Transverse colon (tissue), 4 donors: ENCODE measurements at regions not wholly inside any gene's neighbourhood (a gene's known extent, or its start where the extent isn't known, plus 50 kb on each side); places are given as distances from the start of the nearest gene placed in this dataset.

Experiments used
- CTCF ChIP-seq, 5 experiments: fragments of 200-600 bp in 3 of 5; fragments of 450-650 bp in 2 of 5; sonication (generic) in 3 of 5; IDR thresholded peaks; 1 replicate in 2 of 5; 2 replicates in 3 of 5; pipeline ENCODE4 v1.5.1; 2016 to 2017; ENCODE audit warnings: antibody characterized with exemption in 5 of 5, inconsistent platforms in 3 of 5, mild to moderate bottlenecking in 2 of 5, moderate library complexity in 1 of 5
- POLR2A ChIP-seq: fragments of 450-650 bp; IDR thresholded peaks from one replicate; pipeline ENCODE4 v1.6.1; 2016; ENCODE audit warnings: antibody characterized with exemption, mild to moderate bottlenecking, moderate library complexity
- POLR2AphosphoS5 ChIP-seq, 3 donors: sonication (generic); formaldehyde crosslinking; IDR thresholded peaks; one replicate each; pipeline ENCODE4 v1.6.1; 2016; ENCODE audit warnings: antibody characterized with exemption in 3 of 3

- no peak for TF ChIP-seq CTCF (IDR thresholded peaks at IDR 0.05)
- TF ChIP-seq POLR2A: no peak
- no peak for TF ChIP-seq POLR2AphosphoS5 (IDR thresholded peaks at IDR 0.05)
Observed at GRCh38 chr2:226077031-226077430, 677.5 kb downstream of the NYAP2 start.
